ENCODE measurements at regions not wholly inside any gene's neighbourhood (a gene's known extent, or its start where the extent isn't known, plus 50 kb on each side); places are given as distances from the start of the nearest gene placed in this dataset.

- no peak for TF ChIP-seq CHD7 (IDR thresholded peaks at IDR 0.05; ENCODE audit: insufficient replicate concordance, low read length)
- no peak for TF ChIP-seq TBP (IDR thresholded peaks at IDR 0.05; ENCODE audit: low read depth, low read length)
- TF ChIP-seq SIRT6 (IDR thresholded peaks at IDR 0.05; ENCODE audit: low read length): no peak
- no peak for TF ChIP-seq GABPA (IDR thresholded peaks at IDR 0.05; ENCODE audit: borderline replicate concordance, insufficient read depth, low read length)
- no peak for TF ChIP-seq CTCF (IDR thresholded peaks at IDR 0.05; ENCODE audit: control extremely low read depth in 1 of 3, insufficient read depth in 1 of 3, low read depth in 1 of 3, low read length in 3 of 3)
- TF ChIP-seq BCL11A (IDR thresholded peaks at IDR 0.05; ENCODE audit: low read depth in 2 of 2, low read length in 2 of 2): no peak
- TF ChIP-seq SP1 (IDR thresholded peaks at IDR 0.05; ENCODE audit: low read depth, low read length): no peak
- TF ChIP-seq SP2 (IDR thresholded peaks at IDR 0.05; ENCODE audit: low read length): no peak
- no peak for TF ChIP-seq TAF7 (optimal IDR thresholded peaks at IDR 0.05; ENCODE audit: borderline replicate concordance, low read depth, low read length)
- TF ChIP-seq EP300 (IDR thresholded peaks at IDR 0.05; ENCODE audit: borderline replicate concordance in 1 of 2, low read depth in 2 of 2, low read length in 2 of 2): no peak
Observed at GRCh38 chr7:48708122-48708521, 216.2 kb upstream of the CDC14C start (continued).
